ENCODE measurements at regions not wholly inside any gene's neighbourhood (a gene's known extent, or its start where the extent isn't known, plus 50 kb on each side); places are given as distances from the start of the nearest gene placed in this dataset.

GRCh38 chr5:163913548-163913947 lies 408.1 kb downstream of the MAT2B start:
- Histone ChIP-seq H3K9me3 (ENCODE audit: control insufficient read depth in 4 of 4, low read length in 3 of 4) (no peaks in the 10 kb centered on the region), H3K4me3 (ENCODE audit: low read depth in 1 of 3, low read length in 3 of 3) (no peak overlapping the region), H3K27me3 (ENCODE audit: control insufficient read depth in 4 of 4, insufficient read depth in 4 of 4, low read length in 3 of 4) (no peaks in the 10 kb centered on the region), H3K9ac (ENCODE audit: low read depth in 1 of 2, low read length in 2 of 2) (no peak overlapping the region), H3K36me3 (ENCODE audit: control insufficient read depth in 4 of 4, insufficient read depth in 3 of 4, low read depth in 1 of 4, low read length in 3 of 4) (no peaks in the 10 kb centered on the region), H3K27ac (ENCODE audit: low read depth in 1 of 2, low read length in 2 of 2) (no peak overlapping the region), H3K4me1 (ENCODE audit: control insufficient read depth in 4 of 4, insufficient read depth in 4 of 4, low read length in 3 of 4) (no peaks in the 10 kb centered on the region)
- no peak for DNase-seq (ENCODE audit: low spot score)
- peak in 1 of 2 donors; percentile 20 for TF ChIP-seq RAD21 (IDR thresholded peaks at IDR 0.05)
- peak; percentile 6 for TF ChIP-seq CTCF (IDR thresholded peaks at IDR 0.05; ENCODE audit: low read depth, low read length, missing input control)
- TF ChIP-seq NR2F2 (IDR thresholded peaks at IDR 0.05), result no peak
- TF ChIP-seq ATF3 (IDR thresholded peaks at IDR 0.05), result no peak
- 64% methylated on average over 3 of the region's 3 CpGs for WGBS

GRCh38 chr5:163914910-163915309 lies 409.5 kb downstream of the MAT2B start:
- H3K36me3 ChIP-seq (ENCODE audit: control insufficient read depth in 4 of 4, insufficient read depth in 3 of 4, low read depth in 1 of 4, low read length in 3 of 4), result no peaks in the 10 kb centered on the region
- no peak overlapping the region for H3K9ac ChIP-seq (ENCODE audit: low read depth in 1 of 2, low read length in 2 of 2)
- no peaks in the 10 kb centered on the region for H3K9me3 ChIP-seq (ENCODE audit: control insufficient read depth in 4 of 4, low read length in 3 of 4)
- no peaks in the 10 kb centered on the region for H3K4me1 ChIP-seq (ENCODE audit: control insufficient read depth in 4 of 4, insufficient read depth in 4 of 4, low read length in 3 of 4)
- H3K27me3 ChIP-seq (ENCODE audit: control insufficient read depth in 4 of 4, insufficient read depth in 4 of 4, low read length in 3 of 4), result no peaks in the 10 kb centered on the region
- TF ChIP-seq SP1 (IDR thresholded peaks at IDR 0.05), result no peak
- no peak for TF ChIP-seq CTCF (IDR thresholded peaks at IDR 0.05; ENCODE audit: low read depth, low read length, missing input control)
- no peak for TF ChIP-seq YY1 (IDR thresholded peaks at IDR 0.05)
- TF ChIP-seq EGR1 (IDR thresholded peaks at IDR 0.05; ENCODE audit: low read depth in 2 of 2), result no peak
- TF ChIP-seq FOXA1 (IDR thresholded peaks at IDR 0.05), result no peak
- no peak for TF ChIP-seq JUND (IDR thresholded peaks at IDR 0.05)
- TF ChIP-seq NR2F2 (IDR thresholded peaks at IDR 0.05), result no peak
- no peak for TF ChIP-seq MAX (IDR thresholded peaks at IDR 0.05)
- TF ChIP-seq GABPA (IDR thresholded peaks at IDR 0.05 in 1 of 2, conservative IDR thresholded peaks at IDR 0.05 in 1 of 2), result no peak
- no peak for TF ChIP-seq REST (IDR thresholded peaks at IDR 0.05)
- H3K4me3 ChIP-seq (ENCODE audit: low read depth in 1 of 3, low read length in 3 of 3), result no peak overlapping the region
- DNase-seq (ENCODE audit: low spot score), result no peak
- no peak overlapping the region for H3K27ac ChIP-seq (ENCODE audit: low read depth in 1 of 2, low read length in 2 of 2)
- 61% methylated on average over 5 of the region's 5 CpGs for WGBS

Measured in liver (tissue), 8 donors.